Fibroblast of skin of abdomen (primary cell): ENCODE measurements at regions not wholly inside any gene's neighbourhood (a gene's known extent, or its start where the extent isn't known, plus 50 kb on each side); places are given as distances from the start of the nearest gene placed in this dataset.

Experiments used
- DNase-seq: peaks from one replicate; pipeline ENCODE4 v3.0.0-alpha.2; 2013

GRCh38 chr2:40809156-40809555 lies 357.3 kb upstream of the SLC8A1 start:
- DNase-seq = no peak

DNA sequence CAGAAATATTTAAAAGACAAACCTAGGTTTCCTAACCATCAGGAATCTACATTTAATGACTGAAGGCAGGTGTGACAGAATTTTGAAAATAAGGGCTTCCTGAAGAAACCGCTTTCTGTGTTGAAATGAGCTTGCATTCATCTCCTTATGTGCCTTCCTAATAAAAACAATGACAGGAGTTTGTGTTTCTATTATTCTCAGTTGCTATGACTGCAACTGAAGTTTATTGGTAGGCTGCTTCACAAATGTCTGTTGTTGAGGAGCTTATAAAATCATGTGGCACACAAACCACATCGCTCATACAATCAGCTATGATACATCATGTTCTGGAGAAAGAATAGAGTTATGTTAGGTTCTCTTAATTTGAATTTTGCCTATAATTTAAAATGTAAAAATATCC lies 362.7 kb upstream of the SLC8A1 start:
- no peak for DNase-seq

DNA sequence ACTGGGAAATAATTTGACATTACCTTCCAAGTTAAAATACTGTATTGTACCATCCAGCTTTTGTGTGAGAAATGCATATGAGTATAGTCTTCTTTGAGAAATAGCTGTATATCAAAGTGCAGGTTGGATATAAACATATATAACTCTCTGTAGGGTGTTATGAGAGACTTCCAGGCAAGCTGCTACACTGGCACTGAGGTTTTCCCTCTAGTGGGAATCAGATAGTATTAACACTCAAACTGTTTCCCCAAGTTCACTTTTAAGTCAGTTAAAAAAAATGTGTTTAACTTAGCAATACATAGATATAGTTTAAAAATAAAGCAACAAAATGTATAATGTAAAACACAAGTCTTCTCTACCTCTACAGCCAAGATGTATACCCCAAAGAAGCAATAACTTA lies 368.4 kb upstream of the SLC8A1 start:
- DNase-seq = no peak

DNA sequence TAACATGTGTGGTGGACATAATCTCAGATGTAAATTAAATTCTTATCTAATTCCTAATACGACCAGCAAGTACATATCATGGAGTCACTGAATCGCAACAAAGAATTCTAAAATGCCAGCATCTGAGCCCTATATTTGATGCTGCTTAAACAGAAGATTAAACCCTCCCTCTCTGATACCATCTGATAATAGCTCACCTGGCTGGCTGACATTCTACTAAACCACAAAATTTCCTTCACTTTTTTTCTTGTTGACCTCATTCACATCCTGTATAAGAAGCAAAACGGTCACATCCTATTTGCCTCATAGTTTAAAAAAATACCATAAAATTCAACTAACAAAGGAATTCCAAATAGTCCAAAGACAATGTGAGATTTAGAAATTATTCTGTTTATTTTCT lies 371.6 kb upstream of the SLC8A1 start:
- no peak for DNase-seq

DNA sequence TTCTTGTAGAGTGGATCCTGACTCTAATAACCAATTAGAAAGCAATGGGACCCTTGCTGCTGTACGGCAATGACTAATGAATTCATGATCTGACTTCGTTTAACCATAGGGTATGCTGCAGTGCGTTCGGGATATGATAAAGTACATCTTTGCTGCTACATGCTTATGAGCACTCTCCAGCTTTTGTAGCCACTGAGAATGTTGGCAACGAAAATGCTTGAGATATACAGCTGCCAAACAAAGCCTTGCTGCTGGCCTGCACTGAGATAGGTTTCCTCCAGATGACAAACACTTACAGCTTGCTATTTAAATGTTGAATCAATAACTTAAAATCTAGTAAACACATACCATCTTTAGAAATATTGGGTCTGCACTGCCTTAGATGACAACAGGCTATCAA lies 372.4 kb upstream of the SLC8A1 start:
- no peak for DNase-seq

- DNase-seq = no peak
Observed at GRCh38 chr2:40827392-40827791, 375.5 kb upstream of the SLC8A1 start.

DNA sequence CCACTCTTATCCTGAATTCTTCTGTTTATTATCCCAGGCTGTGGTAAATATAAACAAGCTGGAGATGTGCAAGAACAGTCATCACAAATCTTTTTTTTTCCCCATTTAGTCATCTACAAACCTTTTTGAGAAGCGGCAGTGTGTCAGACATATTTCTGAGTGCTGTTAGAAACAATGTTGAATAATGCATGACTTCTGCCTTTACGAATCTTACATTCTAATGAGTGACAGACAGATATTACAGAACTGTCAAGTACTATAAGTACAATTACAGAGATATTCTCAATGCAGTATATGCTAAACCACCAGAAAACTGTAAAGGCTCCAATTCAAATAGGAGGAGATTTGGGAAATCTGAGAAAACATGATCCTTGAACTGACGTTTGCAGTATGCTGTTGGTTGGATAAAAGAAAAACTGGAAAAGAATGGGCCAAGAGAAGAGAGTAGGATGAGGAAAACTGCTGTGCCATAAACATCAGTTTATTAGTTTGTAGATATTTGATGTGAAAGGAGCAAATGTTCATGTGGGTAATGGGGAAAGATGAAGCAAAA lies 379.5 kb upstream of the SLC8A1 start:
- DNase-seq = no peak

DNA sequence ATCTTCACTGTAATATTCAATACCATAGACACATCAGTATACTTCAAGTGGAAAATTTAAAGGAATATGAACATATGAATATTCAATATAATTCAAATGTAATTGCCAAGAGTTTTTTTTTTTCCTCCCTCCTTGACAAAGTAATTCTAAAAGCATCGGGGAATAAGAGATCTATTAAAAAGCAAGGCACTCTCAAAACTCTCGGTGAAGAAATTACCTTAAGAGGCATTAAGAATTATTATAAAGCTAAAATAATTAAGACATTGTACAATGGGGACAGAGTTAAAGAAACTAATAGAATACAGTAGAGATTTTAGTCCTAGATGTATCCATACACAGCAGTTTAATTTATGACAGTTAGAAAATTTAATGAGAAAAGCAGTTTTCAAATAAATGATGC lies 390.0 kb upstream of the SLC8A1 start:
- no peak for DNase-seq

GRCh38 chr2:40844353-40845277 lies 392.7 kb upstream of the SLC8A1 start:
- no peak for DNase-seq

DNA sequence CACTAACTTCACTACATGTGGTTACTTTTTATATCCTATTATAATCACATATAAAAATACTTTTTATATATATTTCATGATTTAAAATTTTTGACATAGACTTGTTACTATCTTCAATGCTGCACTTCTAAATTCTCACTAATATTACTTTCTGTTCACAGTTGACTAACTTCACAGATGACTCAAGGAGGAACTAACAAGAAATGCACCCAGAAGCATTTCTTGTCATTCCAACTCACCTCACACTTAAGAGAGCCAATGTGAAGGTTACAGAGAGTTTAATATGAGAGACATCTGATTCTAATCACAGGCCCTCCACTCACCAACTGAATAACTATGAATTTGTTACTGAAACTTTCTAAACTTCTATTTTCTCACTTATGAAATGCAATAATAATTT lies 399.8 kb upstream of the SLC8A1 start:
- peak; percentile 26 for DNase-seq

DNA sequence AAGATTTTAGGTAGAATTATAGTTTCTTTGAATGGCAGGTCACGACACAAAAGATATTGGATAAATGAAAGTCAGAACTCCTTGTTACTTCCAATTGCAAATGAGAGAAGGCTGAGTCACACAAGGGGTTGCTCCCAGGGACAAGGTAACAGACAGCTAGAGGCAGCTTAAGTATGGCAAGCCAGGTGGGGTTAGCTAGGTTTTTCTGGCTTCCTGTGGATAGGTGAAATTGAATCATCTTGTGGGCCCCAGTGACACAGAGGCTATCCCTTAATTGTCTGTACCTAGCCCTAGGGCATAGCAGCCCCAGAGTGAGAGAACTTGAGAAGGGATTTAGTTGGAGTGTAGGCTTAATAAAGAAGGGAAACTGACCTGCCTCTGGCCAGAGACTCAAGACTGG lies 407.7 kb upstream of the SLC8A1 start:
- DNase-seq = no peak

DNA sequence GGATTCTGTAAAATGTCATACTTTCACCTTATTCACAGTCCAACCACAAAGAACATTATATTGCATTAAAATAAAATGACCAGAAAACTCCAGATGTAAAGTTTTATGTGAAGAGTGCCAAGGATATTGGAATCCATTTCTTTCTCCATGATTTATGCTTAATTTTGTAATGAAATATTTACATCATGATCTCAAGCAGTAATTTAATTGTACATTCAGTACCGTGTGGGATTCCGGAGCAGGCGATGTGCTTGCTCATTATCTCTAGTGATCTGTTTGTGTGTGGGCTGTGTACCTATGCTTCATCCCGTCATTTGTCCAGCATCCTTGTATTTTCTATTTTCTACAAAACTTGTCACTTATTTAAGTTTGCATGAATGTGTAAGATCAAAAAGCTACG lies 415.9 kb upstream of the SLC8A1 start:
- DNase-seq = no peak

DNA sequence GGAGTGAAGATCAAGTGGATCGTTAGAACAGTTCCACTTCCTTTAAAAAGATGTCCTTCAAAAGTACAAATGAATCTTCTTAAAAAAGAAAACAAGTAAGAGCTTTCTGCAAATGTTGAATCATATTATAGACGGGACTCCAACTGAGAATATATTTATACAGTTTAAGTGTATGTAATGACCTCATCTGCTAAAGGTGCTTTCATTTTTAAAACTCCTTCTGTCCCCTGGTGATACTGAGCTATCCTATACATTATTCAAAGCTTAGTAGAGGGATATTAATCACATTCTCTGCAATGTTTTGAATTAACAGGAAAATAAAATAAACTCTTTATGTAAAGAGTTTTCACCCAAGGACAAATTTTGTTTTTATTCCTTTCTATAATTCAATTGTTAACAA lies 420.7 kb upstream of the SLC8A1 start:
- no peak for DNase-seq

GRCh38 chr2:40874380-40874779 lies 422.5 kb upstream of the SLC8A1 start:
- DNase-seq = no peak

- DNase-seq = no peak
Observed at GRCh38 chr2:40877734-40878288, 425.9 kb upstream of the SLC8A1 start.

- DNase-seq = no peak
Observed at GRCh38 chr2:40879305-40879704, 427.4 kb upstream of the SLC8A1 start.

DNA sequence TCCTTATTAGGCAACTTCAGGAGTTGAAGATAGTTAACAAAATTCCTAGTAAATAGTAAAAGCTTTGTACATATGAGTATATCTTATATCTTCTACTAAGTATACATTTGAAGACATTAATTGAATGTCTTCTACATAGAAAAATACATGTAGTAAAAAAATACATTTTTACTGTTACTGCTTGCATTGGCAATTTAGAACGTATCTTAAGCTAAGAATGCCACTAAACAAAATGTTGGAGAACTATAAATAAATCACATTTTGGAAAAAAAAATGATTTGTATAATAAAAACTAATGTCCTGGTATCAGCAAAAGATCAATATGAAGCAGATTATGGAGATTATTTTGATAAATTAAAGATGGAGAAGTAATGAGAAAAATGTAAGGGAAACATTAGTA lies 434.2 kb upstream of the SLC8A1 start:
- no peak for DNase-seq

GRCh38 chr2:40886655-40887054 lies 434.8 kb upstream of the SLC8A1 start:
- DNase-seq = no peak

- DNase-seq = no peak
Observed at GRCh38 chr2:40896358-40896757, 444.5 kb upstream of the SLC8A1 start.

GRCh38 chr2:40914666-40915065 lies 462.8 kb upstream of the SLC8A1 start:
- DNase-seq = no peak

DNA sequence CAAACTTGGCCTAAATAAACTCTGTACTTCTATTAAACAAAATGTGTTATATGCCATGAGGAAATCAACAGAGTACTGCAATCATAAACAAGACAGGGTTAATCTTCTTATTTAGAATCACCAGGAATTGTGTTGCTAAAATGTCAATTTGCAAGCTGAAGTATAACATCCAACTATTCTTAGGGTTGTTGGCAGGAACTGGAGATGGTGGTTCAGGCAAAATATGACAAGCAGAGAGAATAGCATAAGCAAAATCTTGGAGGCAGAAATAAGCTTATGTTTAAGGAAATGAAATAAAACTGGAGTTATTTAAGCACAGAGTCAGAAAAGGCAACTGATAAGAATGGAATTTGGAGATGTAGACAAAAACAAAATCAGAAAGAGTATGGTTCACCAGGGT lies 463.8 kb upstream of the SLC8A1 start:
- DNase-seq = no peak

DNA sequence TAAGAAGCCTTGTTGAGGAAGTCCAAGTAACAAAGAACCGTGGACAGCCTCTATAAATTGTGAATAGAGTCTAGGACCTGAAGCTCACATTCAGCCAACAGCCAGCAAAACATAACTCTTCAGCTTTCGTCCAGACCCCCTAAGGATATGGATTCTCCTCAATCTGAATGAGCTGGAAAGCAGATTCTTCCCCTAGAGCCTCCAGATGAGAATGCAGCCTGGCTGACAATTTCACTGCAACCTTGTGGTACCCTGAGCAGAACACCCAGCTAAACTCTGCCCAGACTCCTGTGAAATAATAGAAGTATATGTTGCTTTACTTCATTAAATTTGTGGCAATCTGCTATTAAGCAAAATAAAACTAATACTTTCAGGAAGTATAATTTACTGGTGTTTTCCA lies 483.5 kb upstream of the SLC8A1 start:
- DNase-seq = no peak

DNA sequence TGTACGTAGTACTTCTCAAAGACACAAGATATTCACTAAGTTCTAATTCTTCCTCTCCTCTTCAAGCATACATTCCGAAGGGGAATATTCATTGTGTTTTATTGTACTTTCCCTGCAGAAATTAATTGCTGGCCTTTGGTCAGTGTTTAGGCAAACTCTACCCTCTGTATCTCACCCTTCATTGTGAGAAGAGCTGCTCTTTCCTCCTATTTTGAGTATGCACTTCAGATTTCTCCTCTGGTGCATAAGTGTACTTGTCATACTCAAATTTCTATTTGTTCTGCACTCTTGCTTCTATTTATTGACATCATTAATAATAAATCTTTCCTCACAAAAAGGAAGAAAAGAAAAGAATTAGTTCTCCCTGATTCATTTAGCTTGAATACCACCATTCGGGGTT lies 485.4 kb upstream of the SLC8A1 start:
- DNase-seq = no peak

- DNase-seq = no peak
Observed at GRCh38 chr2:40953341-40953740, 501.5 kb upstream of the SLC8A1 start.
